ENCODE measurements at regions not wholly inside any gene's neighbourhood (a gene's known extent, or its start where the extent isn't known, plus 50 kb on each side); places are given as distances from the start of the nearest gene placed in this dataset.

GRCh38 chr19:29085630-29086029 is 127.3 kb downstream of the UQCRFS1 start:
- no peak for TF ChIP-seq CTCF (IDR thresholded peaks at IDR 0.05)
- no peak overlapping the region for H3K4me3 Mint-ChIP-seq
- no peak overlapping the region for H3K27ac Mint-ChIP-seq
- intact Hi-C loops (cut with micrococcal nuclease): no loop called here
- DNase-seq (no peak), ATAC-seq (no peak)
- ChIA-PET CTCF (no interaction called here), POLR2A (no interaction called here)
- H3K27me3 Mint-ChIP-seq: peaks cover 6% of the 10 kb centered on the region
- no peaks in the 10 kb centered on the region for H3K36me3 Mint-ChIP-seq (ENCODE audit: low read depth)
- H3K4me1 Mint-ChIP-seq (ENCODE audit: low read depth): no peaks in the 10 kb centered on the region
- no peaks in the 10 kb centered on the region for H3K9me3 Mint-ChIP-seq

- H3K36me3 Mint-ChIP-seq (ENCODE audit: low read depth): no peaks in the 10 kb centered on the region
- no peak overlapping the region for H3K27ac Mint-ChIP-seq
- ChIA-PET CTCF (no interaction called here), POLR2A (no interaction called here)
- peaks cover 6% of the 10 kb centered on the region for H3K27me3 Mint-ChIP-seq
- no peaks in the 10 kb centered on the region for H3K9me3 Mint-ChIP-seq
- H3K4me3 Mint-ChIP-seq: no peak overlapping the region
- H3K4me1 Mint-ChIP-seq (ENCODE audit: low read depth): no peaks in the 10 kb centered on the region
- DNase-seq (no peak), ATAC-seq (no peak)
- no peak for TF ChIP-seq CTCF (IDR thresholded peaks at IDR 0.05)
- intact Hi-C loops (cut with micrococcal nuclease): no loop called here
Observed at GRCh38 chr19:29085206-29085605, 127.7 kb downstream of the UQCRFS1 start.

GRCh38 chr19:29084266-29084665 is 128.7 kb downstream of the UQCRFS1 start:
- DNase-seq (no peak), ATAC-seq (no peak)
- H3K36me3 Mint-ChIP-seq (ENCODE audit: low read depth): no peaks in the 10 kb centered on the region
- H3K4me3 Mint-ChIP-seq: no peak overlapping the region
- peaks cover 6% of the 10 kb centered on the region for H3K27me3 Mint-ChIP-seq
- POLR2A ChIA-PET: no interaction called here
- CTCF ChIA-PET: no interaction called here
- no peak for TF ChIP-seq CTCF (IDR thresholded peaks at IDR 0.05)
- intact Hi-C loops (cut with micrococcal nuclease): no loop called here
- no peak overlapping the region for H3K27ac Mint-ChIP-seq
- no peaks in the 10 kb centered on the region for H3K4me1 Mint-ChIP-seq (ENCODE audit: low read depth)
- no peaks in the 10 kb centered on the region for H3K9me3 Mint-ChIP-seq

GRCh38 chr19:29083863-29084262 is 129.1 kb downstream of the UQCRFS1 start:
- DNase-seq (no peak), ATAC-seq (no peak)
- Mint-ChIP-seq H3K36me3 (ENCODE audit: low read depth) (no peaks in the 10 kb centered on the region), H3K4me3 (no peak overlapping the region), H3K4me1 (ENCODE audit: low read depth) (no peaks in the 10 kb centered on the region), H3K9me3 (no peaks in the 10 kb centered on the region), H3K27ac (no peak overlapping the region), H3K27me3 (peaks cover 6% of the 10 kb centered on the region)
- ChIA-PET POLR2A (no interaction called here), CTCF (no interaction called here)
- intact Hi-C loops (cut with micrococcal nuclease): no loop called here
- no peak for TF ChIP-seq CTCF (IDR thresholded peaks at IDR 0.05)

GRCh38 chr19:29079356-29080032 is 133.5 kb downstream of the UQCRFS1 start:
- intact Hi-C loops (cut with micrococcal nuclease): no loop called here
- Mint-ChIP-seq H3K9me3 (no peaks in the 10 kb centered on the region), H3K36me3 (ENCODE audit: low read depth) (no peaks in the 10 kb centered on the region), H3K27ac (no peak overlapping the region), H3K27me3 (peaks cover 2% of the 10 kb centered on the region), H3K4me1 (ENCODE audit: low read depth) (no peaks in the 10 kb centered on the region), H3K4me3 (no peak overlapping the region)
- TF ChIP-seq CTCF (IDR thresholded peaks at IDR 0.05): no peak
- ChIA-PET CTCF (no interaction called here), POLR2A (no interaction called here)
- DNase-seq: no peak
- no peak for ATAC-seq

Data from activated CD8-positive, alpha-beta T cell treated with anti-CD3 and anti-CD28 coated beads for 36 hours (primary cell).